Right renal pelvis (tissue), 4 donors: ENCODE measurements at regions not wholly inside any gene's neighbourhood (a gene's known extent, or its start where the extent isn't known, plus 50 kb on each side); places are given as distances from the start of the nearest gene placed in this dataset.
"Not testable (repeated sequence)": the region's sequence is repeated elsewhere in the genome, so short reads cannot be mapped to it uniquely, and the experiment has no call there.

ENCODE experiments used
- DNase-seq, 4 donors: peaks; one replicate each; pipeline ENCODE4 v3.0.0-alpha.2; 2013; ENCODE audit warnings: low read depth in 4 of 4, low spot score in 3 of 4, missing footprints in 1 of 4

DNA sequence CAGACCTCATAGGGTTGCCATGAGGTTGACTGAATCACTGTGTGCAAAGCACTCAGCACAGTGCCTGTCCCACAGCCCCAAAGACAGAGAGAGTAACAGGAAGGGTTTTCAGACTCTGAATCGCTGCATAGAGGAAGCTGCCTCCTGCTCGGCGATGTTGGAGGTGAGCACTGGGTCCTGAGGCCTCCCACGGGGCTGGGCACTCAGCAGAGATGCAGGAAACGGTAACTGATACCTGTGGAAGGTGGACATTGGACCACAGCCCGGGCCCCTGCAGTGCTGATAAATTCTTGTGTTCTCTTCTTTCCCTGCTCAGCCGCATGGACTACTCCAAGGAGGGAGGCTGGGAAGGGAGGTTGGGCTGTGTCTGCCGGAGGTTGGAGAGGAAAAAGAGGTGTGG lies 389.7 kb downstream of the PTPRU start:
- no peak for DNase-seq

DNA sequence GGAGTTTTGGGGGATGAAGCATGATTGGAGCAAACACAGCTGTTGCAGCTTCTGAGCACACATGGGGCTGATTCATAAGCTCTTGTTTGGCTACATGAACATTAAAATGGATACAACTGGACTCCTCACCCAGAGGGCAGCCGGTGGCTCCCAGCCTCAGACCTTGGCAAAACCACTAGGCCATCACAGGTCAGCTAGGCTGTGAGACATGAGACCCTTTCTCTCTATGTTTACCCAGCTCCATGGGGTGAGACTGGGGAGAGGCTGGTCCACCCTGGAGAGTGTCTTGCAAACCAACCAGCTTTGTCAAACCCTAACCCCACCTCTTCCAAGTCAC lies 388.7 kb downstream of the PTPRU start:
- no peak for DNase-seq

DNA sequence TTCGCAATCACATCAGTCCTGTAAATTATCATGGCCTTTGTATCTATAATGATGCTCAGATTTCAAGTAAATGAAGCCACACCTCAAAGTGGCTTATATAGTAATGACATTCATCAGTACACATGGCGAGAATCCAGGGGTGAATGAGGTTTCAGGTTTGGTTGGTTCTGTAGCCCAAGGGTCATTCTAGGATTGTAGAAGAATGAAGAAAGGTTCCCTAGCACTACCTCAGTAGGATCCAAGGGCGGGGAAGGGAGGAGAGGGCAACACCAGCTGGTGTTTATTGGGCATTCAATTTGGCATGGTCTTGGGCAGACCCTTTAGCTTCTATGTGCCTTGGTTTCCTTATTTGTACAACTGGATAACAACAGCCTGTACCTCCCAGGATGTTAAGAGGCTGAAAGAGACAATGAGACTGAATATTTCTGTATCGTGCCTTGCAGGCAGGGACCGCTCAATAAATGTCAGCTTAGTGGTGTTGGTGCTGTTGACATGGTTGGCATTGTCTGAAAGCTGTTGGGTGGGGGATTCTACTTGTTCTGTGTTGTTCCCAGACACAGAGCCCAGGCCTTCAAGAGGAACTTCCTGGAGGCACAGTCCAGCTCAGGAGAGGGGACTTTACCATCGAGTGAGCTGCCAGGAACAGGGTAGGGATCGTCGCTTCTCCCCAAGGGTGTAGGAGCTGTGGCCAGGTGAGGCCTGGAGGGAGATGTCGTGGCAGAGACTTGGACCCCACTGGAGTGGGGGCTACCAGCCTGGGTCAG lies 388.2 kb downstream of the PTPRU start:
- no peak for DNase-seq

DNA sequence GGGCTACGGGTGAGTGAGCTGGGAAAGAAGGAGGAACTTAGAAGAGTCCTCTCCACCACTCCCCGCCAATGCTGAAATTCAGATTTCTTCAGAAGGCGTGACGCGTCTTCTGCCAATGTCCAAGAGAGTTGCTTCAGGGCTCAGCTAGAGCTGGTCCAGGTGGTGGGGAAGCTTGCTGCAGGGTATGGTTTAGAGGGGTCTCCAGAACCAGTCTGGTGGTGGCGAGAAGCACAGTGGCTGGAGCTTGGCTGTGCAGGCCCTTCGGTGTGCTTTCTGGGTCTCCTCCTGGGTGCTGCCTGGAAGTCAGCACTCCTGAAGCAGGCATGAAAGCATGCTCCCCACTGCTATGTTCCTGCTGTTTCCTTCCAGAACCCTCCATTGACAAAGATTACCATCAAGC lies 387.2 kb downstream of the PTPRU start:
- no peak for DNase-seq

DNA sequence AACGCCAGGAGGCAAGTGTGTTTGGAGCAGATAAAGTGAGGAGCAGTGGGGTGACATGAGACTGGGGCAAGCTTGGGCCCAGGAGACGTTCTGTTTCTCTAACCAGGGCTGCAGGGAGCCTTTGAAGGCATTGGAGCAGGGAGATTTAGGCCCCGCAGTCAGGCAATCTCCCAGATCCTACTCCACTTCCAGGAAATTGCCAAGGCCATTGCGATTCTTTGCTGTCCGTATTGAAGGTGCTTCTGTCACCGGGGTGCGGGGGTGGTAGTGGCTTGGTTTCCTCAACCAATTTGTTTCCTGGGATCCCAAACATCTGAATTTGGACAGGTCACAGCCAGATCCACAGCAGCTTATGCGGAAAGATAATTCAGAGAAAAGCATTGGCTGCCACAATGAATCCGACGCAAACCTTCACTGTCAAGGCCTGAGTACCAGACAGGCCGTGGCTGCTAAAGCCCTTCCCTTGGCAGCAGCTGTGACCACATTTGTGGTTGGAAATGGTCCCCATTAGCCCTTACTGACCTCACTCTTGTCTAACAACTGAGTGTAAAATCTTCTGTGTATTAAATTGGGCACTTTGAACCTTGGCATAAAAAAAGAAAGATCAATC lies 385.6 kb downstream of the PTPRU start:
- DNase-seq: no peak

DNA sequence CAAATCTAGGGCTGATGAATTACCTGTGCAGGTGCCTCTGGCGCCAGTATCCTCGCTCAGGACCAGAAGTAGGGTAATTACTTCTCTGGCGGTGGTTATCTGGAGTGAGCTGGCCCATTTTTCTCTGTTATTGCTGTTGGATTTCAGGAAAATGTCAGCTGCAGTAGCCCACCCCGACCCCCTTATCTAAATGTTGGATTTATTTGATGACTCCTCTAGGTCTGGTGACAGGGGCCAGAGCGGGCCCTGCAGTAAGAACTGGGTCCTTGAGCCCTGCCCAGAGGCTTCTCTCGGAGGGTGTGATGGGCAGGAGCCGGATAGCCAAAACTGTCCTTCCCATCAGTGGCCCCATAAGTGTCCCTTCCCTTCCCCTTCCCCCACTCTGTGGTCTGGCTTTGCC lies 384.3 kb downstream of the PTPRU start:
- no peak for DNase-seq

DNA sequence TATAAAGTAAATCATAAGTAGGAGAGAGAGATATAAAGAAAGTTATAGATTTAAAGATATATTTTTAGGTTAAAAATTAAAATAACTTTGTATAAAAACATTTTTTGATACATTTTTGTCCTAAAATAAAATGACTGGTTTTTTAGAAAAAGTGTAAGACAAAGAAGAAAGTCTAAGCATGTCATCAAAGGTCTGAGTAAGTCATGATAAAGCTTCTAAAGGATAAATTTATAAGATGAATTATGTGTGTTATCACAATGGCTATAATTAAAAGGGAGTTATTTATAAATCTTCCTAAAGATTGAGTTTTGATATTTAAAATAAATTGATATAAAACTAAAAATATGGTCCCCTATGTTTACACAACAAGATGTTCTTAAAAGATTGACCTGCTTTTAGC lies 370.9 kb downstream of the PTPRU start:
- no peak for DNase-seq

DNA sequence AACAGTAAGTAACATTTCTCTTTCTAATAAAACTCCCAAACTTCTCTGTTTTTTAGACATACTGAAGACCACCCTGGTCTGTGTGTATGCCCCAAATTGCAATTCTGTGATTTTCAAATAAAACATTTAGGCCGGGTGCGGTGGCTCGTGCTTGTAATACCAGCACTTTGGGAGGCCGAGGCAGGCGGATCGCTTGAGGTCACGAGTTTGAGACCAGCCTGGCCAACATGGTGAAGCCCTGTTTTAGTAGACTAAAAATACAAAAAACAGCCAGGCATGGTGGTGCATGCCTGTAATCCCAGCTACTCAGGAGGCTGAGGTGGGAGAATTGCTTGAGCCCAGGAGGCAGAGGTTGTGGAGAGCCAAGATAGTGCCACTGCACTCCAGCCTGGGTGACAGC lies 368.5 kb downstream of the PTPRU start:
- not testable (repeated sequence) for DNase-seq

DNA sequence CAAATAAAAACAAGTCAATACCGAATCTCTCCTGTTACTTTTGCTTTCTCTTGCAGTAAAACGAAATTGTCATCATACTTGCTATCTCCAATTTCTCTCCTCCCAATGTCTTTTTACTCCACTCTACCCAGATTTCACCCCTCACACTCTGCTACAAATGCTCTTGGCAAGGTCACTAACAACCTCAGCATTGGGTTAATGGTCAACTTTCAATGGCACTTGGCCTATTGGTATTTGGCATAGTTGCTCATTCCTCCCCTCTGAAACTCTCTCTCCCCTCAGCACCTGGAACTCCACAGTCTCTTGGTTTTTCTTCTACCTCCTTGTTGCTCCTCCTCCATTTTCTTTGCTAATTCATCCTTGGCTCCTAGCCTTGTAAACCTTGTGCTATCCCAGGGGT lies 367.3 kb downstream of the PTPRU start:
- no peak for DNase-seq

DNA sequence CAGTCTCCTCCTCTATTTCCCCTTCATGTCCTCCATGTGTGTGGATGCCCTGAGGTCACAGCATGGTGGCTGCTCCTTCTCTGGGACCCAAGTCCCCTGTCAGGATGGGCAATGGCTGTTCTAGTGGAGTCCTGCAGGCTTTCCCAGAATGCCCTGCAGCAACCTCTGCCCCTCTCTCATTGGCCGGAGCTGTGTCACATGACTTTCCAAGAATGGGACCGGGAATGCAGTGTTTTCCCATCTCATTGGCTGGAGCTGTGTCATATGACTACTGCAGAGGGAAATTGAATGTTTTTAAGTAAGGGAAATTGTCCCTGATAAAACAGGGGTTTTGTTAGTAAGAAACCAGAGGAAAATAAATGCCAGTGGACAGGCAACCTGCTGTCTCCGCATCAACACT lies 365.9 kb downstream of the PTPRU start:
- DNase-seq: no peak

DNA sequence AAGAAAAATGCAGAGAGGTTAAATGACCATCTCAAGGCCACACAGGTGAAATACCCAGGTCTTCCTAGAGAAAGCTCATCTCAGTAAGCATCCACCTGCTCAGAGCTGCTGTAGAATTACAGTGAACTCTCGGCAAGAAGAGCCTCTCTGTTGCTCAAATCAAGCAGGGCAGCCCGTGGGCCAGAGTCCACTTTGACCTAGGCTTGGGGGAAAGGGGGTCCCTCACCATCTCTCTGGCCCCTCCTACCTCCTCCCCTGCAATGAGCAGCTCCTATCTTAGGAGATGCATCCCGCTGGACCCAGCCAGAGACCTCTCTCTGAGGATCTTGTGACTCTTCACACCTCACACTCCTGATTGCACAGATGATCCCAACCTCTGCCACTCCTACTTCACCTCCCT lies 364.7 kb downstream of the PTPRU start:
- no peak for DNase-seq

DNA sequence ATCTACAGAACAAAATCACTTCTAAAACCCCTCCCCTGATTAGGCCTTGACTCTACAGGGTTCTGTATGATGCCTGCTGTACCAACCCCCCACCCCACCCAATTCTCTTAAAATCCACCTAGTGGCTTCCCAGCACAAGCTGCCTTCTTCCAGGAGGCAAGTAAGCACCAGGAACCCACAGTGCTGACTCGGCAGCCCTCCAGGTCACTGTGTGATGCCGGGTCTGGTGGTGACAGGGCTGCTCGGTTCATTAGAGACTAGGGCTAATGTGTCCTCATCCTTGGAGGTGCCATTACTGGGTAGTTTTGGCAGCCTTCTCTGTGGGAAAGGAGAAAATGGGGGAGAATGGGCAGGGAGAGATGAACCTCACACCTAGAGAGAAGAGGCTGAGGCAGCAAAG lies 363.5 kb downstream of the PTPRU start:
- DNase-seq: no peak

DNA sequence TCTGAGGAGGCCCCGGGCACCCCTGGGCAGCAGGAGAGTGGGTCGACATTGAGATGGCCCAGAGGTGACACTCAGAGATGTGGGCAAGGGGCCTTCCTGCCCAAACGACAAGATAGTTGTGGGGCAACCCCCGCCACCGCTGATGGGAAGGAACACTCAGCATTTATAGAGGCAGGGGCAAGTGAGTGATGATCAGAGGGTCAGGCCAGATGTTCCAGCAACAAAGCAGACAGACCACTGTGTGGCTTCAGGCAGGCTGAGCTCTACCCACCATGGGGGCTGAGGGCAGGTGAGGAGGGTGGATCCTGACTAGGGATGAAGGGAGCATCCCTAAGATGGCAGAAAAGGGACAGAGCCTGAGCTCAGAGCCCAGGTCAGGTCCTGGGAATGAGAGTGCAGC lies 362.7 kb downstream of the PTPRU start:
- no peak for DNase-seq

DNA sequence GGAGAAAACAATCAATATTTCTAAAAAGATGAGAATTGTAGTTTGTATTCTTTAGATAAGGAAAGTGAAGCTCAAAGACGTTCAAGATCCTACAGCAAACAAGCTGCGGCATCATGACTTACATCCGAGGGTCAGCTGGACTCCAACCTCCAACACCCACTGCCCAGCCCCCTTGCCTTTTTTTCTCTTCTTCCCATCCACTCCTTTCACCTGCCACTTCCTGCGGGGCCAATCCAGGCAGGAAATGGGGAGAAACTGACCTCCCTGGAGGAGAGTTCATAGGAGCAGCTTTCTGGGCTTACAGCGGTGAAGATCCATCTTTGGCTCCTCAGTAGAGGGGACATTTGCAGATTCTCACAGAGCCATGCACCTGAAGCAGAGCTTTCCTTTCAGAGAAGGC lies 361.5 kb downstream of the PTPRU start:
- DNase-seq: no peak

DNA sequence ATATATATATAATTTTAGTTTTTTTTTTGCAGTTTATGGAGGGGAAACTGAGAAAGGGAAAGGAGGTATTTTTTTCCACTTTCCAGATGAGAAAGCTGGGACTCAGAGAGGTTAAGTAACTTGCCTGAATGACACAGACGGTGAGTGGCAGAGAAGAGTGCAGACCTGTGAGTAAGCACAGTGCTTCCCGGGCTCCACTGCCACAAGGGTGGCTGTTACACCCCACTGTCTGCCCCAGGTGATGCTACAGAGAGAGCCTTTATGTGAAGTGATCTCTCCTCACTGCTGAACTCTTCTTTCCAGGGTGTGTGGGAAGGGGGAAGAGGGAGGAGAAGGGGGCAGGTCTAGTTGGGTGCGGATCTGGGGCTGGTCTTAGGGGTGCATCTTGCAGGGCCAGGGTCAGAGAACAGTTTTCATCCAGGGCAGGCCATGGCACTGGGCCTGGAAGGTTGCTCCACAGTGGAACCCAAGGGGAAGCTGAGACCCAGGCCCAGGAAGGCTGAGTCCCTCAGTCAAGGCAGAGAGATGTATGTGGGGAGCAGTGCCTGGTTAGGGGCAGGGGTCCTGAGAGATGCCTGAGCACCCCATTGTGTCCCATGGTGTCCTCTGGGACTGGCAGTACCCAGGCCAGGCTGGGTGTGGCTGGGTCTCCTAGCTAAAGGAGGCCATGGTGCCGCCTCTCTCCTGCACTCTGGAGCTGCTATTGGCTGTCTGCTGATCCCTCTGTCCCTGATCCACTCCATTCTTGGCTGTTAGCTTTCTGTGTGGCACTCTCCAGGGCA lies 357.5 kb downstream of the PTPRU start:
- DNase-seq: no peak

DNA sequence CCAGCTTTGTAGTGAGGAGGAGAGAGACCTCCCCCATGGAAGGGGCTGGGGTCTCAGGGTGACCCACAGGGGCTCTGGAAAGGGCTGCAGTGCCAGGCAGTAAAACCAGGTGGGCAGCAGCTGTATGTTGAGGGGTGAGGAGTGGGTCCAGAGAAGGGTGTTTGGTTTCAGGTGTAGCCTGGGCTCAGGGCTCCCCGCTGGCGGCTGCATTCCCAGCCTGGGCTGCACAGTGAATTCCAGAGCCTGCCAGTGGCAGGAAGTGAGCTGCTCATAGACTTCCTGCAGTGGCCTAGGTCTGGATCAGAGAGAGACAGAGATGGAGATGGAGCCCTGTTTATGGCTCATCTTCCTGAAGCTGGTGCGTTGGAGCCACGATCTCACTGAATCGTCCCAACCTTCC lies 356.4 kb downstream of the PTPRU start:
- DNase-seq: no peak

DNA sequence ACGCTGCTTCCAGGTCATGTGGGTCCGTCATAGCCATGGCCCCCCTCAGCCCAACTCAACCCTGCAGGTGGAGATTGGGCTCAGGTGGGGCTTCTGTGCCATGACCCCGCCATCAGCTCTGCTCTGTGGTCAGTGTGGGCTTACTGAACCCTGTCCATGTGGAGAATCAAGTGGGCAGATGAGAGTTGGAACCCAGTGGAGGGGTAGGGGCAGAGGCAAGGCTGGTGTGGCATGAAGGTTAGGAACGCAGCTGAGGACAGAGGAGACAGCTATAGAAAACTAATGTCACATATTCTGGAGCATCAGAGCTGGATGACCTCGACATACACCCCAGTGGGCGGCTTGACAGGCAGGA lies 355.9 kb downstream of the PTPRU start:
- no peak for DNase-seq

DNA sequence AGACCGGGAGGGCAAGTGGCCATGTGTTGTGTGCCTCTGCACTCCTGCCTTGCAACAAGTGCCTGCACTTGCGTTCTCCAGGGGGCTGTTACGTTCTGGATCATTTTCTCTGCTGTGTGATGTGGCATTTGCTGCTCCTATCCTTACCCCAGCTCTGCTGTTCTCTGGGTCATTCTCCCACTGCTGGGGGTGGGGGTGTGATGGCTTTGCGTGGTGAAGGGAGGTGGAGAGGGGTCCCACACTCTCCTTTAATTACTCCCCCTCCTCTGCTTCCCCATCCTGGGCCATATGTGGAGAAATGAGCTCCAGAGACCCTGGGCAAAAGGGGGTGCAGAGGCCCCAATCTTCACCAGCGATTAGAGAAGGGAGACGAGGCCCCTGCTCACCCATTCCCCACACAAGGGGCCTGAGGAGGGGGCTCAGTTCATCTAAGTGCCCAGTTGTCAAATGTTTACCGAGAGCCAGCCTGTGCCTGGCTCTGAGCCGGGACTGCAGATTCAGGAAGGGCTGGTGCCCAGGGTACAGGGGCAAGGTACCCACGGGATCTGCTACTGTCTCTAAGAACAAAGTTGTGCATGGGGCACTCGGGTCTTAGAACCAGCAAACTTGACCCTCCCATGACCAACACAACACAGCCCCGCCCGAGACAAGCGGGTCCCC lies 355.4 kb downstream of the PTPRU start:
- no peak for DNase-seq

DNA sequence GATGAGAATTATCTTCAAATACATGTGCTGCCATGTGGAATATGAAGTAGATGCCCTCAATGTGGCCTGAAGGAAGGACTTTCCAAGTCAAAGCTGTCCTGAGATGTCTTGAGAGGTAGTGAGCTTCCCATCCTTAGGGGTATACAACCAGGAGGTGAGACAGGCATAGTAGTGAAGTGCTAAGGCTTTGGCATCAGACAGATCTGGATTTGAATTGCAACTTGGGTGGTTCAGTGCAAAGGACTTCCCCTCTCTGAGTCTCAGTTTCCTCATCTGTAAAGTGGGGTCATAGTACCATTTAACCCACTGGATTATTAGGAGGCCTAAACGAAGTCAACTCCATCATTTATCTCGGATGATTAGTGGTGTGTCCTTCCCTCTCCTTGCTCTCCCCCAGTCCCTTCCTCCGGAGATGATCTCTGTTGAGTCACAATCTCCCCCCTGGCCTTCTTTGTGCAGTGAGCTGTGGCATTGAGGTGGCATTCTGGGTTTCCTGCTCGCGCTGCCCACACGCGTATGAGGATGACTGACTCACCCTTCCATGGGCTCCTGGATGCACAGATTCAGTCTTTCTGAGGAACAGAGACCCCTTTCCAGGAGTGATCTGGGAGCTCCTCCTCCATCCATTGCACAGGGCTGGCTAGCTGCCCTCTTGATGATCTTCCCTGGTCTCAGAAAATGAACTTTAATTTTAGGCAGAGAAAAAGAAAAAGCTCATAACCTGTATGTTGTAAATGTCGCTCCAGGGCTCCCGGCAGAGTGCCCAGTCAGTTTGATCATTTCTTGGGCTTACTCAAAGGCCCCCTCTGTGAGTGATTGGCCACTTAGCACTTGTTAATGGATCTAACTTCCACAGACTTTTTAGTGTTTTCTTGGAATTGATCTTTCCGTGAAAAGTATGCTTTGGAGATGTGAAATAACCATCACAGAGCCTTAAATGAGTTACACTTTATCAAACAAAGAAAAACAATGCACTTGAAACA lies 354.6 kb downstream of the PTPRU start:
- no peak for DNase-seq

DNA sequence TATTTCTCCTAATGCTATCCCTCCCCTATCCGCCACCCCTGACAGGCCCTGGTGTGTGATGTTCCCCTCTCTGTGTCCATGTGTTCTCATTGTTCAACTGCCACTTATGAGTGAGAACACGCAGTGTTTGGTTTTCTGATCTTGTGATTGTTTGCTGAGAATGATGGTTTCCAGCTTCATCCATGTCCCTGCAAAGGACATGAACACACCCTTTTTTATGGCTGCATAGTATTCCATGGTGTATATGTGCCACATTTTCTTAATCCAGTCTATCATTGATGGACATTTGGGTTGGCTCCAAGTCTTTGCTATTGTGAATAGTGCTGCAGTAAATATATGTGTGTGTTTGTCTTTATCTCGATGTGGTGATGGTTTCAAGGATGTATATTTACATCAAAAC lies 353.4 kb downstream of the PTPRU start:
- DNase-seq: not testable (repeated sequence)
